Medulla oblongata (tissue), 1 donor: ENCODE measurements at regions not wholly inside any gene's neighbourhood (a gene's known extent, or its start where the extent isn't known, plus 50 kb on each side); places are given as distances from the start of the nearest gene placed in this dataset.
"Not testable (repeated sequence)": the region's sequence is repeated elsewhere in the genome, so short reads cannot be mapped to it uniquely, and the experiment has no call there.

ENCODE experiments used
- DNase-seq: peaks from one replicate; pipeline ENCODE4 v3.0.0-alpha.2; 2015; ENCODE audit errors: extremely low spot score

- DNase-seq, result no peak
Observed at GRCh38 chr1:30008998-30009657, 714.3 kb downstream of the MATN1 start.

- DNase-seq, result no peak
Observed at GRCh38 chr1:30008372-30008997, 714.9 kb downstream of the MATN1 start.

- DNase-seq, result no peak
Observed at GRCh38 chr1:30005972-30006619, 717.3 kb downstream of the MATN1 start.

- DNase-seq, result no peak
Observed at GRCh38 chr1:30001732-30002039, 721.7 kb downstream of the MATN1 start.

- DNase-seq, result no peak
Observed at GRCh38 chr1:30001011-30001731, 722.2 kb downstream of the MATN1 start.

GRCh38 chr1:30000266-30000665 is 723.1 kb downstream of the MATN1 start:
- DNase-seq, result no peak

GRCh38 chr1:29999595-29999994 is 723.8 kb downstream of the MATN1 start:
- no peak for DNase-seq

- no peak for DNase-seq
Observed at GRCh38 chr1:29998686-29999085, 724.7 kb downstream of the MATN1 start.

- not testable (repeated sequence) for DNase-seq
Observed at GRCh38 chr1:29997818-29998217, 725.6 kb downstream of the MATN1 start.

- DNase-seq, result no peak
Observed at GRCh38 chr1:29993950-29994349, 729.4 kb downstream of the MATN1 start.

GRCh38 chr1:29991815-29992214 is 731.6 kb downstream of the MATN1 start:
- DNase-seq, result no peak

- no peak for DNase-seq
Observed at GRCh38 chr1:29991025-29991424, 732.4 kb downstream of the MATN1 start.

GRCh38 chr1:29990304-29990703 is 733.1 kb downstream of the MATN1 start:
- DNase-seq, result no peak

- DNase-seq, result no peak
Observed at GRCh38 chr1:29986986-29987385, 736.4 kb downstream of the MATN1 start.

GRCh38 chr1:29985606-29985945 is 737.8 kb downstream of the MATN1 start:
- no peak for DNase-seq

- peak; percentile 12 for DNase-seq
Observed at GRCh38 chr1:29984862-29985605, 738.4 kb downstream of the MATN1 start.

- DNase-seq, result no peak
Observed at GRCh38 chr1:29984166-29984861, 739.1 kb downstream of the MATN1 start.

GRCh38 chr1:29983321-29983720 is 740.1 kb downstream of the MATN1 start:
- no peak for DNase-seq

- DNase-seq, result no peak
Observed at GRCh38 chr1:29981586-29982239, 741.7 kb downstream of the MATN1 start.

- no peak for DNase-seq
Observed at GRCh38 chr1:29977550-29977949, 741.2 kb downstream of the PTPRU start.
